GM23248 (cell line): ENCODE measurements at regions not wholly inside any gene's neighbourhood (a gene's known extent, or its start where the extent isn't known, plus 50 kb on each side); places are given as distances from the start of the nearest gene placed in this dataset.

Experiments used
- EZH2 ChIP-seq: fragments of 200-600 bp; sonication (generic); IDR thresholded peaks from 2 replicates; pipeline ENCODE4 v1.6.1; 2018; ENCODE audit warnings: antibody characterized with exemption, mild to moderate bottlenecking; ENCODE audit not compliant: insufficient read depth, poor library complexity, severe bottlenecking
- EZH2phosphoT487 ChIP-seq: fragments of 200-600 bp; sonication (generic); IDR thresholded peaks from 2 replicates; pipeline ENCODE4 v1.6.1; 2018; ENCODE audit warnings: antibody characterized with exemption, moderate library complexity, mild to moderate bottlenecking, low read depth; ENCODE audit not compliant: insufficient read depth

- TF ChIP-seq EZH2phosphoT487 = no peak
- TF ChIP-seq EZH2 = no peak
These were observed 603.4 kb upstream of the CNTN5 start for GRCh38 chr11:98417256-98417755.
